Prostate gland (tissue), 2 donors: ENCODE measurements at regions not wholly inside any gene's neighbourhood (a gene's known extent, or its start where the extent isn't known, plus 50 kb on each side); places are given as distances from the start of the nearest gene placed in this dataset.

ENCODE experiments used
- DNase-seq: peaks from one replicate; pipeline ENCODE4 v3.0.0-alpha.2; 2019; ENCODE audit warnings: low spot score
- H3K27ac ChIP-seq, 2 donors: fragments of 200-600 bp; sonication (generic); 2 replicates each; pipeline ENCODE4 v1.5.1; 2017 to 2019
- H3K27me3 ChIP-seq: fragments of 200-600 bp; sonication (generic); replicated peaks from 2 replicates; pipeline ENCODE4 v1.5.1; 2019; ENCODE audit not compliant: insufficient read depth
- H3K36me3 ChIP-seq, 2 donors: fragments of 200-600 bp; sonication (generic); 1 replicate in 1 of 2; 2 replicates in 1 of 2; pipeline versions ENCODE4 v1.5.1 to v1.8.1; 2017 to 2019
- H3K4me1 ChIP-seq: fragments of 200-600 bp; sonication (generic); replicated peaks from 2 replicates; pipeline ENCODE4 v1.5.1; 2019
- H3K4me3 ChIP-seq, 2 donors: fragments of 200-600 bp; sonication (generic); 2 replicates each; pipeline ENCODE4 v1.5.1; 2017 to 2019
- H3K9me3 ChIP-seq: fragments of 200-600 bp; sonication (generic); 2 replicates; pipeline ENCODE4 v1.5.1; 2017
- POLR2A ChIP-seq: fragments of 450-650 bp; IDR thresholded peaks from one replicate; pipeline ENCODE4 v1.6.1; 2016; ENCODE audit warnings: antibody characterized with exemption, mild to moderate bottlenecking
- POLR2AphosphoS5 ChIP-seq: sonication (generic); formaldehyde crosslinking; IDR thresholded peaks from one replicate; pipeline ENCODE4 v1.6.1; 2017; ENCODE audit warnings: antibody characterized with exemption
- WGBS: methylation state at CpG from one replicate; pipeline ENCODE4 v1.1.5; 2018; 5-methylcytosine and 5-hydroxymethylcytosine counted together
- intact Hi-C: fragments of 100-400 bp; cut with DNase I; formaldehyde crosslinking; loops from one replicate; pipeline ENCODE4 v1.14.2; 2022
- TF ChIP-seq, protein P1 (sequence below), 4 experiments: fragments of 200-600 bp in 2 of 4; fragments of 450-650 bp in 2 of 4; sonication (generic) in 2 of 4; IDR thresholded peaks; 1 replicate in 3 of 4; 2 replicates in 1 of 4; pipeline ENCODE4 v1.5.1; 2016 to 2019; ENCODE audit warnings: antibody characterized with exemption in 4 of 4, mild to moderate bottlenecking in 2 of 4, moderate library complexity in 2 of 4

DNA sequence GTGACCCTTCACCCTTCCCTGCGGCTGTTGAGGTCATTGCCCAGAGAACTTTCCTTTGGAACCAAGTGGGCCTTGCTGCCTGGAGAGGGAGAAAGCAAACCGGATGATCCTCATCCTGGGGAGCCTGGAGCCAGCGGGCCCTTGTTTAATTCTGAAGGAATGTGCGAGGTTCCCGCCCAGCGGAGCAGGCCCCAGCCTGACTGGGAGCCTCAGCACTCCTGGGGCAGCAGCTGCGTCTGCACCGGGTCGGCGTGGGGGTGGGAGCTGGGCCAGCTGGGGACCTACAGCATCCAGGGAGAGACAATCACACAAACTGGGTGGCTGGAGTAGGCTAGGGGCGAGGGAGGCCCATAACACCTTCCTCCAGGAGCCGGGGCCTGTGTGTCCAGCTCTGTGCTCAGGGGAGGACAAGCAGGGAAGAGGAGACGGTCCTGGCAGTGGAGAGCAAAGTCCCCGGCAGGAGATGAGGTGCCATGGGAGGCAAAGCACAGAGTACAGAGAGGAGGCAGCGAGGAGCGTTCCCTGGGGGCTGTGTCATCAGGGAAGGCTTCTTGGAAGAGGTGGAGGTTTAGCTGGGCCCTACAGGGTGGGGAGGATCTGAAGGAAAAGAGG, 61.9 kb upstream of the HAAO start:
- Histone ChIP-seq H3K4me3 (no peak overlapping the region), H3K27ac (peak overlapping the region; percentile 70 to 71), H3K4me1 (no peaks in the 10 kb centered on the region), H3K36me3 (no peaks in the 10 kb centered on the region), H3K9me3 (no peaks in the 10 kb centered on the region), H3K27me3 (no peaks in the 10 kb centered on the region)
- intact Hi-C loops = loop anchor here (10.0 kb wide), 1 partner anchor 370 kb away; the partner anchor contains the start of gene ZFP36L2
- no peak for TF ChIP-seq POLR2A
- TF ChIP-seq, protein P1, sequence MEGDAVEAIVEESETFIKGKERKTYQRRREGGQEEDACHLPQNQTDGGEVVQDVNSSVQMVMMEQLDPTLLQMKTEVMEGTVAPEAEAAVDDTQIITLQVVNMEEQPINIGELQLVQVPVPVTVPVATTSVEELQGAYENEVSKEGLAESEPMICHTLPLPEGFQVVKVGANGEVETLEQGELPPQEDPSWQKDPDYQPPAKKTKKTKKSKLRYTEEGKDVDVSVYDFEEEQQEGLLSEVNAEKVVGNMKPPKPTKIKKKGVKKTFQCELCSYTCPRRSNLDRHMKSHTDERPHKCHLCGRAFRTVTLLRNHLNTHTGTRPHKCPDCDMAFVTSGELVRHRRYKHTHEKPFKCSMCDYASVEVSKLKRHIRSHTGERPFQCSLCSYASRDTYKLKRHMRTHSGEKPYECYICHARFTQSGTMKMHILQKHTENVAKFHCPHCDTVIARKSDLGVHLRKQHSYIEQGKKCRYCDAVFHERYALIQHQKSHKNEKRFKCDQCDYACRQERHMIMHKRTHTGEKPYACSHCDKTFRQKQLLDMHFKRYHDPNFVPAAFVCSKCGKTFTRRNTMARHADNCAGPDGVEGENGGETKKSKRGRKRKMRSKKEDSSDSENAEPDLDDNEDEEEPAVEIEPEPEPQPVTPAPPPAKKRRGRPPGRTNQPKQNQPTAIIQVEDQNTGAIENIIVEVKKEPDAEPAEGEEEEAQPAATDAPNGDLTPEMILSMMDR (IDR thresholded peaks at IDR 0.05) = no peak
- TF ChIP-seq POLR2AphosphoS5 = peak; percentile 51
- DNase-seq = peak; percentile 54
- 32% methylated on average over 16 of the region's 16 CpGs for WGBS

DNA sequence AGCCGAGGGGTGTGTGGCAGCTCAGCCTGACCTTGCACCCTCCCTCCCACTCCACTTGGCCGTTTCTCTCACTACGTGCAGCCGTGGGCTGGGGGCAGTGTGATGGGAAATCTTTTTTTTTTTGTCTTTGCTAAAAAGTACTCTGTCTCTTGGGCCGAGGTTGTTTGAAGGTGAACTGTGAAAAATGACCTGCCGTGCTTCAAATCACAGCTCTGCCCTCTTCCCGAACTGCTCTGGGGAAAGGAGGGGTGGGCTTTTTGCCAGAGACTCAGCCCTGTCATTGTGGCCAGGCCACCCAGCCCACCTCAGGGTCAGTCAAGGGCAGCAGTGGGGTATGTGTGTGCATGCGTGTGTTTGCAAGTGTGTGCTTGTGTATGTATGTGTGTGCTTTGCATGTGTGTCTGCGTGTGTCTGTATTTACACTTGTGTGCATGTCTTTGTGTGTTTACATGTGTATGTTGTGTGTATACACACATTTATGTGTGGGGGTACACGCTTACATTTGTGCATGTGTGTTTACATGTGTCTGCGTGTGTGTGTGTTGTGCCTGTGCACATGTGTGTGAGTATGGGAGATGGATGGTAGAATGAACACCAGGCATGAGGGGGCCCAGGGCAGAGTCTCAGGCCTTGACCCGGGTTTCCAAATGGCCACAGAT, 61.3 kb upstream of the HAAO start:
- H3K27ac ChIP-seq = peak overlapping the region; percentile 70 to 71
- DNase-seq = no peak
- intact Hi-C loops = loop anchor here (10.0 kb wide), 1 partner anchor 371 kb away; the partner anchor contains the start of gene ZFP36L2
- 52% methylated on average over 12 of the region's 12 CpGs for WGBS
- H3K4me3 ChIP-seq = no peak overlapping the region
- no peaks in the 10 kb centered on the region for H3K36me3 ChIP-seq
- TF ChIP-seq POLR2A (no peak), POLR2AphosphoS5 (no peak)
- TF ChIP-seq, protein P1 (IDR thresholded peaks at IDR 0.05) = no peak
- no peaks in the 10 kb centered on the region for H3K4me1 ChIP-seq
- no peaks in the 10 kb centered on the region for H3K27me3 ChIP-seq
- no peaks in the 10 kb centered on the region for H3K9me3 ChIP-seq

- H3K9me3 ChIP-seq = no peaks in the 10 kb centered on the region
- no peaks in the 10 kb centered on the region for H3K27me3 ChIP-seq
- no peak overlapping the region for H3K4me3 ChIP-seq
- H3K27ac ChIP-seq = no peak overlapping the region
- 96% methylated on average over 5 of the region's 5 CpGs for WGBS
- intact Hi-C loops = loop anchor here (10.0 kb wide), 1 partner anchor 372 kb away; the partner anchor contains the start of gene ZFP36L2
- H3K36me3 ChIP-seq = no peaks in the 10 kb centered on the region
- no peaks in the 10 kb centered on the region for H3K4me1 ChIP-seq
- DNase-seq = no peak
- TF ChIP-seq, protein P1 (IDR thresholded peaks at IDR 0.05) = no peak
- TF ChIP-seq POLR2AphosphoS5 = no peak
- no peak for TF ChIP-seq POLR2A
Measured at GRCh38 chr2:42852798-42853197, 60.4 kb upstream of the HAAO start.

GRCh38 chr2:42851740-42852250, 59.4 kb upstream of the HAAO start:
- 50% methylated on average over 1 of the region's 3 CpGs for WGBS
- Histone ChIP-seq H3K36me3 (no peaks in the 10 kb centered on the region), H3K4me3 (no peak overlapping the region), H3K27me3 (no peaks in the 10 kb centered on the region), H3K4me1 (no peaks in the 10 kb centered on the region), H3K9me3 (no peaks in the 10 kb centered on the region), H3K27ac (peak overlapping the region in 1 of 2 donors; percentile 34)
- no peak for DNase-seq
- intact Hi-C loops = loop anchor here (10.0 kb wide), 1 partner anchor 373 kb away; the partner anchor contains the start of gene ZFP36L2
- TF ChIP-seq, protein P1 (IDR thresholded peaks at IDR 0.05) = no peak
